AG10803 (cell line): ENCODE measurements at regions not wholly inside any gene's neighbourhood (a gene's known extent, or its start where the extent isn't known, plus 50 kb on each side); places are given as distances from the start of the nearest gene placed in this dataset.
A peak's percentile ranks its signal among the peaks of the same experiment; 100 is the strongest.

Experiments
- DNase-seq: peaks from one replicate; pipeline ENCODE4 v3.0.0; 2010; ENCODE audit warnings: low read depth
- H3K4me3 ChIP-seq: 2 replicates; pipeline ENCODE4 v1.5.1; 2011; ENCODE audit warnings: mild to moderate bottlenecking, low read length, control low read depth
- CTCF ChIP-seq: conservative IDR thresholded peaks from 2 replicates; pipeline ENCODE4 v1.5.1; 2011; ENCODE audit warnings: mild to moderate bottlenecking, low read length, control low read depth, inconsistent platforms

- DNase-seq = no peak
- H3K4me3 ChIP-seq = no peak overlapping the region
- no peak for TF ChIP-seq CTCF
These were observed 128.6 kb downstream of the TSN start for GRCh38 chr2:121884078-121884477.

DNA sequence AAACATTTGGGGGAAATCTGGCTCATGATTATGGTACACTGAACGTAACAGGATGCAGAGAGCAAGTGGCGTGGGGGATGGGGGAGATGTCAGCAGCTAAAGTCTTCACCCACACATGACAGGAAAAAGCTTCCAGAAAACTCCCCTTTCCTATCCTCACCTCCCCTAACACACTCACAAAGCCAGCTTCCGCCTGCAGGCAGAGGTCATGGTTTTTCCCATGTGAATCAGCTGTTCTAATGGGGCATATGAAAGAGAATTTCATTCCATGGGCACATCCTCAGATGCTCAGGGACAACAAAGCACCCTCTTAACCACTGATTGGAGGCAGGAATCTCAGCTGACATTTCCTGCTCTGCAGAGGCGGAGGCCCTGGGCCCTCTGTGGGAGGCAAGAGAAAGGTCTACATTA, 129.1 kb downstream of the TSN start:
- H3K4me3 ChIP-seq = no peak overlapping the region
- no peak for TF ChIP-seq CTCF
- no peak for DNase-seq

GRCh38 chr2:121886059-121886458, 130.6 kb downstream of the TSN start:
- no peak overlapping the region for H3K4me3 ChIP-seq
- no peak for DNase-seq
- no peak for TF ChIP-seq CTCF

- no peak overlapping the region for H3K4me3 ChIP-seq
- DNase-seq = no peak
- TF ChIP-seq CTCF = no peak
These were observed 132.2 kb downstream of the TSN start for GRCh38 chr2:121887513-121888188.

GRCh38 chr2:121888189-121888557, 132.7 kb downstream of the TSN start:
- no peak for DNase-seq
- H3K4me3 ChIP-seq = no peak overlapping the region
- TF ChIP-seq CTCF = peak; percentile 25; the same call in 1 of the 2 replicates

- TF ChIP-seq CTCF = no peak
- H3K4me3 ChIP-seq = no peak overlapping the region
- DNase-seq = no peak
These were observed 134.6 kb downstream of the TSN start for GRCh38 chr2:121890041-121890440.

DNA sequence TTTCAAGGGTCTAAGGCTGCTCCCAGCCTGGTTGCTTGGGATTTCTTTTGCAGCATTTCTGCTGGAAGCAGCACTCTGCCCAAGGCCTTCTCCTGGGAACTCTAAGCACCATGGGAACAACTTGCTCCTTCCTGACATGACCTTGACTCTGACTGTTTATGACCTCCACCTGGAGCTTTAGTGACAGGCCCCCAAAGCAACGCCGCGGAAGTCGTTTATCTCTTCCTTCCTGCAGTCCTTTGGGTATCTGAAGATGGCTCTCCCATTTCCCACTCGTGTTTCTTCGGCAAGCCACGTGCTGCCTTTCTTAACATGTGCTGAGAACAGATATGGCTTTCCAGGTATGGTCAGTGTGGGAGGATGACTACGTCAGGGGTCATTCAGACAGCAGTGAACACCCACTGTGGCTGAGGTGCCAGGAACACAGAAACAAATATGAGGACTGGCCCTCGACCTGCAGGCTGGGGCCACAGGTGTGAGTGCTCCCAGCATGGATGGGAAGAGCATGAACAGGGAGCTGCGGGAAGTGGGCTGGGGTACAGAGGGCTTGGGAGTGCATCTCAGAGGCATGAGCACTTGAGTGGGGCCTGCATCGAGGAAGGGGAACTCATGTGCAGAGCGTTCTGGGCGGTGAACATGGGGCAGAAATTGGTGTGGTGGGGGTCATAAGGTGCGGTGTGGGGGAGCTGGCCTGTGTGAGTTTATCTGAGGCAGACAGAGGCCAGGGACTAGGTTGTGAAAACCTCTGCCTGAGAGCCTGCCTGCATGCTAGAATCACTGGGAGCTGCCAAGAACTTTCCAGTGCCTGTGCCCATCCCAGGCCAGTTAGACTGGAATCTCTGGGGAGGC, 140.5 kb downstream of the TSN start:
- no peak for DNase-seq
- no peak overlapping the region for H3K4me3 ChIP-seq
- no peak for TF ChIP-seq CTCF
